SK-N-SH (cell line): ENCODE measurements at regions not wholly inside any gene's neighbourhood (a gene's known extent, or its start where the extent isn't known, plus 50 kb on each side); places are given as distances from the start of the nearest gene placed in this dataset.

Source experiments
- CTCF ChIA-PET: fragments of 300-600, 350-600 bp; formaldehyde crosslinking; extraction: SDS; loops from one replicate; lab custom pipeline; 2021; lab: Yijun Ruan, JAX
- POLR2A ChIA-PET: fragments of 350-600 bp; sonication (Branson Sonifier 250); formaldehyde crosslinking; extraction: SDS; loops from one replicate; lab custom pipeline; 2020; ENCODE audit warnings: antibody characterized with exemption, inconsistent platforms; lab: Yijun Ruan, JAX
- DNase-seq: peaks from one replicate; pipeline ENCODE4 v3.0.0; 2012
- H2AFZ ChIP-seq: fragments of 200-600 bp; sonication (generic); 2 replicates; pipeline ENCODE4 v1.8.1; 2016; ENCODE audit warnings: antibody characterized with exemption, mild to moderate bottlenecking, low read depth
- H3F3A ChIP-seq: fragments of 200-600 bp; sonication (generic); replicated peaks from 2 replicates; pipeline ENCODE3; 2016; ENCODE audit warnings: antibody characterized with exemption, mild to moderate bottlenecking; ENCODE audit not compliant: insufficient read depth
- H3K27ac ChIP-seq, 2 experiments: fragments of 200-500 bp in 1 of 2; fragments of 200-600 bp in 1 of 2; sonication (Bioruptor generic) in 1 of 2; sonication (generic), shearing (Covaris generic) in 1 of 2; 2 replicates each; pipeline versions ENCODE4 v1.5.1 to v1.6.1; 2014 to 2016; ENCODE audit warnings: low read depth in 2 of 2, inconsistent platforms in 1 of 2, low read length in 1 of 2, mild to moderate bottlenecking in 1 of 2, mixed read lengths in 1 of 2
- H3K27me3 ChIP-seq: fragments of 200-600 bp; sonication (generic), shearing (Covaris generic); 2 replicates; pipeline ENCODE4 v1.6.1; 2016; ENCODE audit warnings: mixed run types; ENCODE audit not compliant: insufficient read depth
- H3K36me3 ChIP-seq, 2 experiments: fragments of 200-500 bp in 1 of 2; fragments of 200-600 bp in 1 of 2; sonication (Bioruptor generic) in 1 of 2; sonication (generic) in 1 of 2; replicated peaks in 1 of 2; 2 replicates each; pipeline versions ENCODE3 to v1.5.1; 2014 to 2016; ENCODE audit warnings: low read length in 1 of 2, mild to moderate bottlenecking in 1 of 2; ENCODE audit not compliant: insufficient read depth in 2 of 2, control insufficient read depth in 1 of 2
- H3K4me1 ChIP-seq, 2 experiments: fragments of 200-500 bp in 1 of 2; fragments of 200-600 bp in 1 of 2; sonication (Bioruptor generic) in 1 of 2; sonication (generic), shearing (Covaris generic) in 1 of 2; 2 replicates each; pipeline versions ENCODE4 v1.5.1 to v1.6.1; 2014 to 2016; ENCODE audit warnings: low read depth in 1 of 2, low read length in 1 of 2, mixed run types in 1 of 2; ENCODE audit not compliant: insufficient read depth in 2 of 2, control insufficient read depth in 1 of 2
- H3K4me2 ChIP-seq: fragments of 200-600 bp; sonication (generic), shearing (Covaris generic); 2 replicates; pipeline ENCODE4 v1.6.1; 2017; ENCODE audit warnings: mixed run types
- H3K4me3 ChIP-seq, 2 experiments: fragments of 200-500 bp in 1 of 2; fragments of 200-600 bp in 1 of 2; sonication (Bioruptor generic) in 1 of 2; sonication (generic), shearing (Covaris generic) in 1 of 2; 2 replicates each; pipeline versions ENCODE4 v1.5.1 to v1.8.1; 2014 to 2016; ENCODE audit warnings: low read depth in 2 of 2, inconsistent platforms in 1 of 2, low read length in 1 of 2, mild to moderate bottlenecking in 1 of 2, mixed read lengths in 1 of 2, moderate library complexity in 1 of 2
- H3K79me2 ChIP-seq: fragments of 200-600 bp; sonication (generic); 2 replicates; pipeline ENCODE4 v1.8.1; 2017; ENCODE audit warnings: mild to moderate bottlenecking; ENCODE audit not compliant: insufficient read depth
- H3K9ac ChIP-seq: fragments of 200-600 bp; sonication (generic); 2 replicates; pipeline ENCODE4 v1.6.1; 2017; ENCODE audit warnings: mixed run types
- H3K9me2 ChIP-seq: fragments of 200-600 bp; sonication (generic); 2 replicates; pipeline ENCODE4 v1.6.1; 2017; ENCODE audit warnings: mixed run types
- H3K9me3 ChIP-seq: fragments of 200-600 bp; sonication (generic); 2 replicates; pipeline ENCODE4 v1.6.1; 2017; ENCODE audit warnings: mixed run types, mild to moderate bottlenecking, moderate library complexity
- H4K20me1 ChIP-seq: fragments of 200-600 bp; sonication (generic); 2 replicates; pipeline ENCODE4 v1.6.1; 2017; ENCODE audit warnings: mild to moderate bottlenecking, mixed run types; ENCODE audit not compliant: insufficient read depth
- EZH2phosphoT487 ChIP-seq: fragments of 200-600 bp; sonication (generic); IDR thresholded peaks from 2 replicates; pipeline ENCODE4 v1.6.1; 2017; ENCODE audit warnings: low read depth, mixed run types, mild to moderate bottlenecking, antibody characterized with exemption, moderate library complexity, borderline replicate concordance
- FOXJ3 ChIP-seq: sonication (generic); formaldehyde crosslinking; IDR thresholded peaks from 2 replicates; pipeline ENCODE4 v1.5.1; 2020; ENCODE audit warnings: mild to moderate bottlenecking, missing genetic modification reagents
- FOXM1 ChIP-seq: IDR thresholded peaks from 2 replicates; pipeline ENCODE4 v1.4.0; 2012; ENCODE audit warnings: low read depth, mild to moderate bottlenecking
- GATA2 ChIP-seq: sonication (generic); formaldehyde crosslinking; IDR thresholded peaks from 2 replicates; pipeline ENCODE4 v1.5.0; 2020; ENCODE audit warnings: mild to moderate bottlenecking, missing genetic modification reagents
- MAX ChIP-seq: IDR thresholded peaks from 2 replicates; pipeline ENCODE4 v1.4.0; 2012; ENCODE audit warnings: low read depth
- MEF2A ChIP-seq: IDR thresholded peaks from 2 replicates; pipeline ENCODE4 v1.4.0; 2012; ENCODE audit warnings: low read depth, borderline replicate concordance
- PBX3 ChIP-seq: IDR thresholded peaks from 2 replicates; pipeline ENCODE4; 2012
- POLR2AphosphoS5 ChIP-seq: IDR thresholded peaks from 2 replicates; pipeline ENCODE4 v1.6.1; 2012; ENCODE audit warnings: low read depth, low read length
- REST ChIP-seq: IDR thresholded peaks from 2 replicates; pipeline ENCODE4 v1.6.1; 2012; ENCODE audit warnings: mild to moderate bottlenecking, low read depth, low read length, moderate library complexity
- TCF12 ChIP-seq: IDR thresholded peaks from 2 replicates; pipeline ENCODE4 v1.4.0; 2012
- TEAD4 ChIP-seq: IDR thresholded peaks from 2 replicates; pipeline ENCODE4 v1.4.0; 2012; ENCODE audit warnings: mild to moderate bottlenecking, borderline replicate concordance; ENCODE audit not compliant: insufficient read depth
- USF1 ChIP-seq: IDR thresholded peaks from 2 replicates; pipeline ENCODE4 v1.4.0; 2012; ENCODE audit warnings: low read depth, borderline replicate concordance
- YY1 ChIP-seq: IDR thresholded peaks from 2 replicates; pipeline ENCODE4 v1.4.0; 2012; ENCODE audit warnings: low read depth, mild to moderate bottlenecking
- ZBTB33 ChIP-seq: IDR thresholded peaks from 2 replicates; pipeline ENCODE4 v1.4.0; 2012; ENCODE audit warnings: low read depth, borderline replicate concordance
- WGBS: methylation state at CpG from one replicate; pipeline ENCODE4 v1.1.6; 2017; ENCODE audit warnings: low lambda C conversion rate; 5-methylcytosine and 5-hydroxymethylcytosine counted together

- no peak for DNase-seq
- Histone ChIP-seq H3K4me3 (no peak overlapping the region), H3K79me2 (no peaks in the 10 kb centered on the region), H3K9me2 (no peaks in the 10 kb centered on the region), H3K36me3 (no peaks in the 10 kb centered on the region), H4K20me1 (no peaks in the 10 kb centered on the region), H3F3A (no peaks in the 10 kb centered on the region), H3K27ac (no peak overlapping the region), H3K4me1 (peaks cover 19 to 22% of the 10 kb centered on the region in 2 experiments), H3K27me3 (no peaks in the 10 kb centered on the region), H2AFZ (no peak overlapping the region), H3K4me2 (no peak overlapping the region), H3K9ac (no peak overlapping the region), H3K9me3 (no peaks in the 10 kb centered on the region)
- ChIA-PET CTCF (interaction anchor here (2.1 to 4.4 kb wide), 2 partner anchors 25 to 54 kb away, joined by 7 to 13 read pairs; no protein-coding TSS in a partner anchor), POLR2A (no interaction called here)
- 94% methylated on average over 1 of the region's 1 CpG for whole genome bisulfite sequencing
- no peak for TF ChIP-seq TCF12
- no peak for TF ChIP-seq GATA2 (CRISPR knock-in tag)
- TF ChIP-seq POLR2AphosphoS5: no peak
- no peak for TF ChIP-seq YY1
- TF ChIP-seq EZH2phosphoT487: no peak
- no peak for TF ChIP-seq TEAD4
- TF ChIP-seq MAX: no peak
- no peak for TF ChIP-seq FOXM1
- no peak for TF ChIP-seq USF1
- no peak for TF ChIP-seq REST
Observed at GRCh38 chr1:183710333-183710732, 57.2 kb upstream of the APOBEC4 start.

GRCh38 chr1:183704131-183704530, 51.0 kb upstream of the APOBEC4 start:
- no peaks in the 10 kb centered on the region for H3F3A ChIP-seq
- H3K9ac ChIP-seq: no peak overlapping the region
- H4K20me1 ChIP-seq: no peaks in the 10 kb centered on the region
- DNase-seq: no peak
- H3K4me2 ChIP-seq: no peak overlapping the region
- H3K27ac ChIP-seq: no peak overlapping the region
- H3K9me2 ChIP-seq: no peaks in the 10 kb centered on the region
- H3K79me2 ChIP-seq: no peaks in the 10 kb centered on the region
- no peaks in the 10 kb centered on the region for H3K27me3 ChIP-seq
- H3K9me3 ChIP-seq: no peaks in the 10 kb centered on the region
- CTCF ChIA-PET: interaction anchor here (1.3 kb wide), 1 partner anchor 19 kb away, joined by 8 read pairs; no protein-coding TSS in a partner anchor
- peaks cover 0 to 4% of the 10 kb centered on the region in 2 experiments; a peak in 1 of 4 replicates for H3K4me1 ChIP-seq
- H2AFZ ChIP-seq: no peak overlapping the region
- POLR2A ChIA-PET: no interaction called here
- 91% methylated on average over 2 of the region's 2 CpGs for WGBS
- no peaks in the 10 kb centered on the region for H3K36me3 ChIP-seq
- TF ChIP-seq GATA2 (CRISPR knock-in tag) (no peak), MEF2A (no peak), TCF12 (no peak), PBX3 (no peak), FOXJ3 (no peak), ZBTB33 (no peak)
- H3K4me3 ChIP-seq: no peak overlapping the region
